ENCODE measurements at regions not wholly inside any gene's neighbourhood (a gene's known extent, or its start where the extent isn't known, plus 50 kb on each side); places are given as distances from the start of the nearest gene placed in this dataset.

DNA sequence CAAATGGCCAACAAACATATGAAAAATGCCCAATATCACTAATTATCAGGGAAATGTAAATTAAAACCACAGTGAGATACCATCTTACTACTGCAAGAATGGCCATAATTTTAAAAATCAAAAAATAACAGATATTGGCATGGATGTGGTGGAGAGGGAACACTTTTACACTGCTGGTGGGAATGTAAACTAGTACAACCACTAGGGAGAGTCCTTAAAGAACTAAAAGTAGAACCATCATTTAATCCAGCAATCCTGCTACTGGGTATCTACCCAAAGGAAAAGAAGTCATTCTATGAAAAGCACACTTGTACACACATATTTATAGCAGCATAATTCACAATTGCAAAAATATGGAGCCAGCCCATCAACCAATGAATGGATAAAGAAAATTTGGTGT, 459.7 kb downstream of the GXYLT1 start:
- TF ChIP-seq POLR2A (IDR thresholded peaks at IDR 0.05), result no peak
- TF ChIP-seq, protein P1, sequence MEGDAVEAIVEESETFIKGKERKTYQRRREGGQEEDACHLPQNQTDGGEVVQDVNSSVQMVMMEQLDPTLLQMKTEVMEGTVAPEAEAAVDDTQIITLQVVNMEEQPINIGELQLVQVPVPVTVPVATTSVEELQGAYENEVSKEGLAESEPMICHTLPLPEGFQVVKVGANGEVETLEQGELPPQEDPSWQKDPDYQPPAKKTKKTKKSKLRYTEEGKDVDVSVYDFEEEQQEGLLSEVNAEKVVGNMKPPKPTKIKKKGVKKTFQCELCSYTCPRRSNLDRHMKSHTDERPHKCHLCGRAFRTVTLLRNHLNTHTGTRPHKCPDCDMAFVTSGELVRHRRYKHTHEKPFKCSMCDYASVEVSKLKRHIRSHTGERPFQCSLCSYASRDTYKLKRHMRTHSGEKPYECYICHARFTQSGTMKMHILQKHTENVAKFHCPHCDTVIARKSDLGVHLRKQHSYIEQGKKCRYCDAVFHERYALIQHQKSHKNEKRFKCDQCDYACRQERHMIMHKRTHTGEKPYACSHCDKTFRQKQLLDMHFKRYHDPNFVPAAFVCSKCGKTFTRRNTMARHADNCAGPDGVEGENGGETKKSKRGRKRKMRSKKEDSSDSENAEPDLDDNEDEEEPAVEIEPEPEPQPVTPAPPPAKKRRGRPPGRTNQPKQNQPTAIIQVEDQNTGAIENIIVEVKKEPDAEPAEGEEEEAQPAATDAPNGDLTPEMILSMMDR (IDR thresholded peaks at IDR 0.05), result peak in 1 of 4 experiments; percentile 34

All from uterus (tissue), 2 donors.